ENCODE measurements at regions not wholly inside any gene's neighbourhood (a gene's known extent, or its start where the extent isn't known, plus 50 kb on each side); places are given as distances from the start of the nearest gene placed in this dataset.

DNA sequence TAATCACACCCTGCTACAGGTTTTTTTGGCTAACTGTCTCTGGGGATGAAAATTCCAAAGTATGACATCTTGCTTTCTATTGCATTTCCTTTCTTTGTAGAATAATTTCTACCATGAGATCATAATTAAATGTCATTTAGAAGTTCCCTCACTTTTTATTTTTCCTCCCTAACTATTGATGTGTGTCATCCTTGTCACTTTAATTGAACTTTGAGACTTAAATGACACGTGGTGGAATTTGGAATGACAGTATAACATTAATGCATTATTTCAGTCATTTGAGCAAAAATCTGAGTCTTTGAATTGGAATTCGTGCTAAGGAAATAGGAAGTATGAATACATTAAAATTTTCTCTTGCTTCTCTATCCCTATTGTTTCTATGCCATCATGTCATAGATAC is 745.4 kb downstream of the PDHA2 start:
- H3K27ac ChIP-seq (ENCODE audit: control insufficient read depth, insufficient read depth, low read length): no peak overlapping the region
- no peaks in the 10 kb centered on the region for H3K4me1 ChIP-seq (ENCODE audit: control insufficient read depth, extremely low read depth, insufficient read depth, low read length)
- H3K9me1 ChIP-seq (ENCODE audit: control insufficient read depth, extremely low read depth, insufficient read depth, low read length): no peaks in the 10 kb centered on the region
- dilution Hi-C loops (cut with MboI; ENCODE audit: extremely low pct_ligation_motif_present, low sequenced_read_pairs): no loop called here
- H3K4me3 ChIP-seq (ENCODE audit: control insufficient read depth in 2 of 3, extremely low read depth in 1 of 3, insufficient read depth in 2 of 3, low read depth in 1 of 3, low read length in 3 of 3): no peak overlapping the region
- H4K20me1 ChIP-seq (ENCODE audit: control insufficient read depth, extremely low read depth, insufficient read depth, low read length): no peaks in the 10 kb centered on the region
- H3K27me3 ChIP-seq (ENCODE audit: control insufficient read depth, extremely low read depth, insufficient read depth, low read length): no peaks in the 10 kb centered on the region
- no peaks in the 10 kb centered on the region for H3K36me3 ChIP-seq (ENCODE audit: control insufficient read depth in 2 of 2, extremely low read depth in 1 of 2, insufficient read depth in 2 of 2, low read length in 2 of 2)
- no peak overlapping the region for H2AFZ ChIP-seq (ENCODE audit: control insufficient read depth, low read length)
- DNase-seq (ENCODE audit: low read depth, low spot score) (no peak), FAIRE-seq (no peak)
- no peak overlapping the region for H3K4me2 ChIP-seq (ENCODE audit: control insufficient read depth, extremely low read depth, insufficient read depth, low read depth, low read length)
- no peaks in the 10 kb centered on the region for H3K79me2 ChIP-seq (ENCODE audit: control insufficient read depth, insufficient read depth, low read length)
- no peaks in the 10 kb centered on the region for H3K9me3 ChIP-seq (ENCODE audit: control insufficient read depth, low read depth, low read length)
- no peak overlapping the region for H3K9ac ChIP-seq (ENCODE audit: control insufficient read depth, extremely low read depth, insufficient read depth, low read length)
- TF ChIP-seq EZH2 (IDR thresholded peaks at IDR 0.05; ENCODE audit: low read length): no peak
- TF ChIP-seq, protein P1, sequence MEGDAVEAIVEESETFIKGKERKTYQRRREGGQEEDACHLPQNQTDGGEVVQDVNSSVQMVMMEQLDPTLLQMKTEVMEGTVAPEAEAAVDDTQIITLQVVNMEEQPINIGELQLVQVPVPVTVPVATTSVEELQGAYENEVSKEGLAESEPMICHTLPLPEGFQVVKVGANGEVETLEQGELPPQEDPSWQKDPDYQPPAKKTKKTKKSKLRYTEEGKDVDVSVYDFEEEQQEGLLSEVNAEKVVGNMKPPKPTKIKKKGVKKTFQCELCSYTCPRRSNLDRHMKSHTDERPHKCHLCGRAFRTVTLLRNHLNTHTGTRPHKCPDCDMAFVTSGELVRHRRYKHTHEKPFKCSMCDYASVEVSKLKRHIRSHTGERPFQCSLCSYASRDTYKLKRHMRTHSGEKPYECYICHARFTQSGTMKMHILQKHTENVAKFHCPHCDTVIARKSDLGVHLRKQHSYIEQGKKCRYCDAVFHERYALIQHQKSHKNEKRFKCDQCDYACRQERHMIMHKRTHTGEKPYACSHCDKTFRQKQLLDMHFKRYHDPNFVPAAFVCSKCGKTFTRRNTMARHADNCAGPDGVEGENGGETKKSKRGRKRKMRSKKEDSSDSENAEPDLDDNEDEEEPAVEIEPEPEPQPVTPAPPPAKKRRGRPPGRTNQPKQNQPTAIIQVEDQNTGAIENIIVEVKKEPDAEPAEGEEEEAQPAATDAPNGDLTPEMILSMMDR (optimal IDR thresholded peaks at IDR 0.05 in 1 of 3, IDR thresholded peaks at IDR 0.05 in 1 of 3, conservative IDR thresholded peaks at IDR 0.05 in 1 of 3; ENCODE audit: extremely low read depth in 1 of 3, insufficient read depth in 2 of 3, low read length in 3 of 3): no peak

DNA sequence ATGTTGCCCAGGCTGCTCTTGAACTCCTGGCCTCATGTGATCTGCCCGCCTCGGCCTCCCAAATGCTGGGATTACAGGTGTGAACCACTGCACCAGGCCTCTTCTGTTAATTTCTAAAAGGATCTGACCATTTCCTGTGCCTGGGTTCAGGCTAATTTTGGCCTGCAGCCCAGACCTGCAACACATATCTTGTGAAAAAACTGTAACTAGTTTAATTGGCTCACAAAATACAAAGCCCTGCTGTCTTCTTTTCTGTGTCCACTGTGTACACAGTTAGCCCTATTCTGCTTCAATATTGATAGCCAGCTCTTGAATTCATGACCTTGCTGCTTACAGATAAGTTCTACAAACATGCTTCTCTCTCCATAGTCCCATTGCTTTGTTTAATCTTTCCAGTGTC is 753.5 kb downstream of the PDHA2 start:
- Histone ChIP-seq H3K4me3 (ENCODE audit: control insufficient read depth in 2 of 3, extremely low read depth in 1 of 3, insufficient read depth in 2 of 3, low read depth in 1 of 3, low read length in 3 of 3) (no peak overlapping the region), H2AFZ (ENCODE audit: control insufficient read depth, low read length) (no peak overlapping the region), H3K9ac (ENCODE audit: control insufficient read depth, extremely low read depth, insufficient read depth, low read length) (no peak overlapping the region), H3K27me3 (ENCODE audit: control insufficient read depth, extremely low read depth, insufficient read depth, low read length) (no peaks in the 10 kb centered on the region), H3K36me3 (ENCODE audit: control insufficient read depth in 2 of 2, extremely low read depth in 1 of 2, insufficient read depth in 2 of 2, low read length in 2 of 2) (no peaks in the 10 kb centered on the region), H3K9me1 (ENCODE audit: control insufficient read depth, extremely low read depth, insufficient read depth, low read length) (no peaks in the 10 kb centered on the region), H3K4me1 (ENCODE audit: control insufficient read depth, extremely low read depth, insufficient read depth, low read length) (no peaks in the 10 kb centered on the region), H3K79me2 (ENCODE audit: control insufficient read depth, insufficient read depth, low read length) (no peaks in the 10 kb centered on the region), H3K27ac (ENCODE audit: control insufficient read depth, insufficient read depth, low read length) (no peak overlapping the region), H4K20me1 (ENCODE audit: control insufficient read depth, extremely low read depth, insufficient read depth, low read length) (no peaks in the 10 kb centered on the region), H3K9me3 (ENCODE audit: control insufficient read depth, low read depth, low read length) (no peaks in the 10 kb centered on the region), H3K4me2 (ENCODE audit: control insufficient read depth, extremely low read depth, insufficient read depth, low read depth, low read length) (no peak overlapping the region)
- FAIRE-seq (no peak), DNase-seq (ENCODE audit: low read depth, low spot score) (no peak)
- TF ChIP-seq, protein P1 (optimal IDR thresholded peaks at IDR 0.05 in 1 of 3, IDR thresholded peaks at IDR 0.05 in 1 of 3, conservative IDR thresholded peaks at IDR 0.05 in 1 of 3; ENCODE audit: extremely low read depth in 1 of 3, insufficient read depth in 2 of 3, low read length in 3 of 3): no peak
- TF ChIP-seq EZH2 (IDR thresholded peaks at IDR 0.05; ENCODE audit: low read length): no peak
- dilution Hi-C loops (cut with MboI; ENCODE audit: extremely low pct_ligation_motif_present, low sequenced_read_pairs): no loop called here

Measured in keratinocyte (primary cell).